Fibroblast of skin of right biceps (primary cell): ENCODE measurements at regions not wholly inside any gene's neighbourhood (a gene's known extent, or its start where the extent isn't known, plus 50 kb on each side); places are given as distances from the start of the nearest gene placed in this dataset.
"Not testable (repeated sequence)": the region's sequence is repeated elsewhere in the genome, so short reads cannot be mapped to it uniquely, and the experiment has no call there.

ENCODE experiments used
- DNase-seq: peaks from one replicate; pipeline ENCODE4 v3.0.0-alpha.2; 2013

GRCh38 chr16:63185235-63185780 is 1149.1 kb upstream of the CDH8 start:
- no peak for DNase-seq

- DNase-seq, result no peak
Measured at GRCh38 chr16:63183743-63184142, 1147.5 kb upstream of the CDH8 start.

- DNase-seq, result no peak
Measured at GRCh38 chr16:63175313-63175712, 1139.1 kb upstream of the CDH8 start.

GRCh38 chr16:63174801-63175200 is 1138.6 kb upstream of the CDH8 start:
- no peak for DNase-seq

GRCh38 chr16:63171545-63171944 is 1135.3 kb upstream of the CDH8 start:
- no peak for DNase-seq

- DNase-seq, result no peak
Measured at GRCh38 chr16:63169100-63169499, 1132.9 kb upstream of the CDH8 start.

GRCh38 chr16:63157818-63158217 is 1121.6 kb upstream of the CDH8 start:
- DNase-seq, result no peak

GRCh38 chr16:63146251-63146650 is 1110.0 kb upstream of the CDH8 start:
- DNase-seq, result no peak

- no peak for DNase-seq
Measured at GRCh38 chr16:63145411-63145810, 1109.2 kb upstream of the CDH8 start.

GRCh38 chr16:63135069-63135468 is 1098.8 kb upstream of the CDH8 start:
- no peak for DNase-seq

- DNase-seq, result no peak
Measured at GRCh38 chr16:63131503-63131902, 1095.3 kb upstream of the CDH8 start.

- no peak for DNase-seq
Measured at GRCh38 chr16:63130942-63131341, 1094.7 kb upstream of the CDH8 start.

- no peak for DNase-seq
Measured at GRCh38 chr16:63129411-63130125, 1093.3 kb upstream of the CDH8 start.

- DNase-seq, result not testable (repeated sequence)
Measured at GRCh38 chr16:63119905-63120304, 1083.7 kb upstream of the CDH8 start.

GRCh38 chr16:63100082-63100481 is 1063.8 kb upstream of the CDH8 start:
- no peak for DNase-seq

- DNase-seq, result no peak
Measured at GRCh38 chr16:63096857-63097256, 1060.6 kb upstream of the CDH8 start.

- DNase-seq, result no peak
Measured at GRCh38 chr16:63092736-63093135, 1056.5 kb upstream of the CDH8 start.

- no peak for DNase-seq
Measured at GRCh38 chr16:63082101-63082500, 1045.9 kb upstream of the CDH8 start.

- DNase-seq, result no peak
Measured at GRCh38 chr16:63080746-63081145, 1044.5 kb upstream of the CDH8 start.

GRCh38 chr16:63069047-63069446 is 1032.8 kb upstream of the CDH8 start:
- no peak for DNase-seq

GRCh38 chr16:63067141-63067540 is 1030.9 kb upstream of the CDH8 start:
- no peak for DNase-seq

- DNase-seq, result no peak
Measured at GRCh38 chr16:63066552-63066951, 1030.3 kb upstream of the CDH8 start.

GRCh38 chr16:63061319-63061718 is 1025.1 kb upstream of the CDH8 start:
- no peak for DNase-seq

GRCh38 chr16:63059676-63060075 is 1023.4 kb upstream of the CDH8 start:
- DNase-seq, result no peak

GRCh38 chr16:63057341-63057740 is 1021.1 kb upstream of the CDH8 start:
- DNase-seq, result no peak
